Tibial nerve (tissue), 4 donors: ENCODE measurements at regions not wholly inside any gene's neighbourhood (a gene's known extent, or its start where the extent isn't known, plus 50 kb on each side); places are given as distances from the start of the nearest gene placed in this dataset.

Experiments used
- CTCF ChIP-seq, 5 experiments: fragments of 200-600 bp in 3 of 5; fragments of 450-650 bp in 2 of 5; sonication (generic) in 3 of 5; IDR thresholded peaks; one replicate each; pipeline ENCODE4 v1.5.1; 2016 to 2019; ENCODE audit warnings: antibody characterized with exemption in 5 of 5, mild to moderate bottlenecking in 3 of 5, moderate library complexity in 2 of 5
- EP300 ChIP-seq, 2 donors: sonication (generic); formaldehyde crosslinking; IDR thresholded peaks; one replicate each; pipeline ENCODE4 v1.6.1; 2017; ENCODE audit warnings: antibody characterized with exemption in 2 of 2, mild to moderate bottlenecking in 1 of 2

GRCh38 chr18:34540897-34541296, 169.2 kb upstream of the DTNA start:
- TF ChIP-seq CTCF (IDR thresholded peaks at IDR 0.05) (no peak), EP300 (IDR thresholded peaks at IDR 0.05) (no peak)
